ENCODE measurements at regions not wholly inside any gene's neighbourhood (a gene's known extent, or its start where the extent isn't known, plus 50 kb on each side); places are given as distances from the start of the nearest gene placed in this dataset.

DNA sequence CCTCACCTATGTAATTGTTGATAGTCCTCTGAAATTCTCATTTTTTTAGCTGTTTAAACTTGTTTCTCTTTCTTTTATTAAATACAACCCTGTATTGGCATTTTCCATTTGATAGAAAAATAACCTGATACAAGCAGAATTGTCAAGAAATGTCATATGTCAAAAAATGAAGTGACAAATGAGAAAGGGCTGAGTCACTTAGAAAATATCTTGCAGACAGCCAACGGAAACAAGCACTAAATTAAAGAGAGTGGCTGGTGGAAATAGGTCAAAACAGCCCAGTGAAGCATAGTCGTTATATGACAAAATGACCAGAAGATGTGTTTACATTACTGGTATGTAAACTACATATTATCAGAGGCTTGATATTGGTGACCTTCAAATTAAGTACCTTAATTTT lies 484.4 kb downstream of the PLA2G4A start:
- DNase-seq, result no peak

GRCh38 chr1:187326557-187326956 lies 497.8 kb downstream of the PLA2G4A start:
- no peak for DNase-seq

DNA sequence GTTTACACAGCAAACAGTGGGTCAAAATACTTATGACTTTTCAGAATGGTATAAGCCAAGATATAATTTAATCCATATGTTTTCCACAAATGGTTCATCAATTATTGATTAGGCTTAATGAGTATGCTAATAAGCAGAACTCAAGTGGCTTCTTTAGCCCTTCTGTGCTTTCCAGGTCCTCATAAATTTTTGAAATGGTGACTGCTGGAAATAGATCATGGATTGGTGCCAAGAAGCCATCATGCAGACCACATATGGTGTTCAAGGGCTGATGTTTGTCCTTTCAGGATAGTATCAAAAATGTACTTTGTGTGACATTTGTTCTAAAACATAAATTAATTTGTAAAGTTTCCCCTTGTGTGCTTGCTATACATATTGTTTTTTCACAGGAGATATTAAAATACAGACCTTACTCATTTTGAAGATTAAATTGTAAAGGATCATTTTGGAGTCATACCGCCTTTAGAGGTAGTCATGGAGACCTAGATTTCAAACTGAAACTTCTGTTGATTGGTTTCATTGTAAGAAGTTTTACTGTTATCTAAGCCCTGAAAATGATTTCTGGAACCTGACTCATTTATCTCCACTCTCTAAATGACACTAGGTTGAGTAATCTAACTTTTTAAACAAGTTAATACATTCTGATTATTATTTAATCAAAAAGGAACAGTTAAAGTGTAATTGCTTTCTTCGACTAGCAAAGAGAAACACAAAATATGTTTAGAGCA lies 507.9 kb downstream of the PLA2G4A start:
- peak; percentile 42 for DNase-seq

DNA sequence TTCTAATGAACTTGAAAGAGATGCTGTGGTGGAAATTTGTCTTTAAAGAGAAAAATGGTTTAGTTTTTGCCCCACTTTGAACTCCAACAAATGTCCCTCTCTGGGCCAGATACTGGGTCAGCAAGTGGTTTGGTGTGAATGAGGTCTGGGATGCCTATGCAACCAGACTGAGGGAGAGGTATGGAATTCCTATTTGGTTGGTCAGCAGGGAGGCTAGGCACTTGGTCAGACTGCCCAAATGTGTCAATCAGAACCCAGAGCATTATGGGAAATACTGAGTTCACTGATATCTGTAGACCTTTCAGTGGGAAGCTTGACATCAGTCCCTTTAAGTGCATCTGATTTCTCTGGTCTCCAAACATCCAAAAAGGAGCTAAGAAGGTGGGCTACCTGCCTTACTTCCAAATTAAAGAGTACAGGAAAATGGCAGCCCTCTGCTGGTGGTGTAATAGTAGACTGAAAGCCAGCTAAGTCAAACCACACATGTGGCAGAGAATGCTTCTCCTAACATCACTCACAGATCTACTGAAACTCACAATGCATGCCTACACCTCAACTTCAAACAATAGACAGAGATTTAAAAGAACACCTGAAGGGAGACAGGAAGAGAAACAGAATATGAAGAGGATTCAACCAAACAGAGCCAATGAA lies 510.1 kb downstream of the PLA2G4A start:
- DNase-seq, result no peak

DNA sequence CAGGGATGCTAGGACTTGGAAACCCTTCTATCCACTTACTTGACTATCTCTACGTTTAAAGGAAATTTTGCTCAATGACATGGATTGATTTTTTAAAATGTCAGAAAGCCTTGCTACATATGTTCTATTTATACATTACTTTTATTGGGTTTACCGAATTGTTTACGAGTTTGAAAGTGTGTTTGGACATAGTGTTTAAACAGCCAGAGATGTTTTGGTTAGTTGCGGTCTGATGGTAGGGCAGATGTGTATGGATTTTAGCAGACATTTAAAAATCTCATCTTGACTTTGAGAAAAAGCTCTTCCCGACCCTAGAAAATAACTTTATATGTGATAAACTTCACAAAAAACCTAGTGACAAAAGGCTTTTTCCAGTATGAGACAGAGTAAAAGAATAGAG lies 513.7 kb downstream of the PLA2G4A start:
- no peak for DNase-seq

GRCh38 chr1:187374082-187374481 lies 545.3 kb downstream of the PLA2G4A start:
- DNase-seq, result no peak

DNA sequence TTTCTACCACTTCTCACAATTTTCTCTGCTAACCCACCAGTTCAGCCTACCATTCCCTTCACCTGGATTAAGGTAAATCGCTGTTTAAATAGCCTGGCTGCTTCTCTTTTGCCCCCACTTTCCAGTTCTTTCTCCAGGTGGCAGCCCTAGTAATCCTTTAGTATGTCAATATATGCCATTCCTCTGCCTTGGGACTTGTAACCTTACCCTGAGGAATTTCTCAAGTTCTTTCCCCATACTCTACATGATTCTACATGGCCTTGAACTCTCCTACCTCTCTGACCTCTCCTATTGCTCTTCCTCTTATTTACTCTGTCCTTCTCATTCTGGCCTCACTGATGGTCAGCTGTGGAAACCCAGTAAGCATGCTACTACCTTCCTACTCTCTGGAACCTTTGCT lies 546.0 kb downstream of the PLA2G4A start:
- DNase-seq, result no peak

DNA sequence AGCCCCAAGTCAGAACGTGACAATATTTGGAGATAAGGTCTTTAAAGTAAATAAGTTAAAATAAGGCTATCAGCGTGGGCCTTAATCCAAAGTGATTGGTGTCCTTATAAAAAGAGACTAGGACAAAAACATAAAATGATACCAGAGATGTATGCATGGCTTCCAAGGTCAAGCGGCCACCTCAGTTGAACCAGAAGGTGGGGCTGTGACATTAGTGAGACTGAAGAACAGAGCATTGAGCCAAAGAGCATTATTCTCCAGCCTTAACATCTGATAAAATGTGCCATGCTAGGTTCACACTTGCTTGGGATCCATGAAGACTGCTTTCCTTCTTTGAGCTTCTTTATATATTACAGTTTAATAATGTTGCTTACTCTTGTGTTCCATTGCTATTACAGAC lies 554.6 kb downstream of the PLA2G4A start:
- DNase-seq, result no peak

GRCh38 chr1:187384504-187384903 lies 555.8 kb downstream of the PLA2G4A start:
- DNase-seq, result no peak

DNA sequence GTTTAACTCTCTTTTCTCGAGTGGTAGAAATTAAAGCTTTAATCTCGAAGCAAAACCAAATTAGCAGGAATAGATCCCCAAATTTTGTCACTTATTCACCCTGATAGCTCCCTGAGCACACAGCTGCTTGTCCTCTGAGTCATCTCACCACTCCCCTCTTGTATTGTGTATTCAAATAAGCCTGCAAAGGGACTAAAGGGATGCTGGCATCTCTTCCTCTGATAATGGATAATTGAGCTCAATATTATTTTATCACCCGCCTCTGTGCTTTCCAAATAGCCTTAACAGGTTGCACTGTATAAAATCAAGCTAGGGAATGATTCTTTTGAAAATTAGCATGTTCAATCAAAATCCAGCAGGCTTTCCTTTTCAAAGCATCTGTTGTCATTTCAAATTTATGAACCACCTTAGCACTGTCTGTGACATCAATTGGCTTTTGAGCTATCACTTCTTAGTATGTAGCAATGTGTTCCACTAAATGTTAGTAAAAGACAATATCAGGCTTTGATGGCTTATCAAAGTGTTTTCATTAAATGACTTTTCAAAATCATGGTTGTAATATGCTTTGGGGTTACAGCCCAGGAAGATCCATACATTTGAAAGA lies 561.6 kb downstream of the PLA2G4A start:
- DNase-seq, result no peak

DNA sequence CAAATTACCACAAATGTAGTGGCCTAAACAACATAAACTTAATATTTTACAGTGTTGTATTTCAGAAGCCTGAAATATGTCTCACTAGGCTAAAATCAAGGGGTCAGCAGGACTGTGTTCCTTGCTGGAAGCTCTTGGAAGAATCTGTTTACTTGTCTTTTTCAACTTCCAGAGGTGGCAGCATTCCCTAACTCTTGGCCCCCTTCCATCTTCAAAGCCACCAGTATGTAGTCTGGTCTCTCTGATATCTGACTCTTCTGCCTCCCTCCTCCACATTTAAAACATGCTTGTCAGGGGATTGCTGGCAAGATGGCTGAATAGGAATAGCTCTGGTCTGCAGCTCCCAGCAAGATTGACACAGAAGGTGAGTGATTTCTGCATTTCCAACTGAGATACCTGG lies 567.5 kb downstream of the PLA2G4A start:
- no peak for DNase-seq

GRCh38 chr1:187396929-187397796 lies 568.4 kb downstream of the PLA2G4A start:
- DNase-seq, result no peak

GRCh38 chr1:187408212-187409004 lies 579.7 kb downstream of the PLA2G4A start:
- DNase-seq, result no peak

DNA sequence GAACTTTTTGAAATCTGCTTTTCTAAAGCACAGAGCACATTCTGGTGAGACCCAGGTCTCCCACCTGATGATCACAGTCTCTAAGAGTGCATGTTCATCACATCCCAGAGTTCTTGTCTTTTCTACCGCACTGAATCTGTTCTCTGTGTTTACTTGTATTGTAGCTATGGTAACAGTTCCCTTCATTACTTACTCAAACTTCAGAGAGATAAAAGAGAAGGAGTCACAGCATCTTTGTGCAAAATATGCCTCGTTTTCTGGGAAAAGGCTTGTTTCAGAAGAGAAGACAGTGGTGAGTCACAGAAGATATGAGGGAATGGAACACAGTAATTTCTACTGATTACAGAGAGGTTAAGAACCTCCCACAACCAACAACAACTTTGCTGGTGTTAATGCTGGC lies 580.6 kb downstream of the PLA2G4A start:
- no peak for DNase-seq

GRCh38 chr1:187411118-187411517 lies 582.4 kb downstream of the PLA2G4A start:
- no peak for DNase-seq

- no peak for DNase-seq
These were observed 584.8 kb downstream of the PLA2G4A start for GRCh38 chr1:187413405-187414169.

- no peak for DNase-seq
These were observed 586.3 kb downstream of the PLA2G4A start for GRCh38 chr1:187415065-187415464.

DNA sequence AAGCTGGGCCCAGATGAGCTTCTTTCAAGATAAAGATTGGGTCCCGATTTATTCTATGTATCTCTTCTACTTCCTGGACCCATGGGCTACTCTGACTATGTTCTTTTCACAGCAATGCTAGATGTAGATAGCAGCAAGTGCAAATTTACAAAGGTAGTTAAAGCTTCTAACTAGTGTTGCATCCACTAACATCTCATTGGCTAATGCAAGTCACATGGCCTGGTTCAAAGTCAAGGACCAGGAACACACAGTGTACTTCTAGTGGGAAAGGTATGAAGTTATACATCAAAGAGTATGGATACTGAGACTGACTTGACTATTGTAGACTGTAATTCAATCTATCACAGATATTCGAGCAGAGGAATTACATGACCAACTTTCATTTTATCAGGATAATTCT lies 588.8 kb downstream of the PLA2G4A start:
- DNase-seq, result no peak

DNA sequence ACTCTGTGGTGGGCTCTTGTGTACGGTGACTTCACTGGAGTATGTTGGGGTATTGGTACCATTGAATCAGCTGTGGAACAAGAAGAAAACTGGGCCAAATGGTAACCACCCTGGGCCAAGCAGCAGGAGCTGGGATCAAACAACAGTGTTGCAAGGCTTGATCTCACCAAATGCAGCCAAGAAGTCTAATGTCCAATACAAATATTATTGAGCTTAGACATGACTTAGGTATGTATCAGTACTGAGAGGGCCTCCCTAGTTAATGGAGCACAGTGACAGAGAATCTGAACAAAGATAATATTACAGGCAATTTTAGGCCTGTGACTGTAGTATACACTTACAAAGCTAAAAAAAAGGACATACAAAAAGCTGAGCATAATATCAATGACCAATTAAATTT lies 604.8 kb downstream of the PLA2G4A start:
- DNase-seq, result no peak

DNA sequence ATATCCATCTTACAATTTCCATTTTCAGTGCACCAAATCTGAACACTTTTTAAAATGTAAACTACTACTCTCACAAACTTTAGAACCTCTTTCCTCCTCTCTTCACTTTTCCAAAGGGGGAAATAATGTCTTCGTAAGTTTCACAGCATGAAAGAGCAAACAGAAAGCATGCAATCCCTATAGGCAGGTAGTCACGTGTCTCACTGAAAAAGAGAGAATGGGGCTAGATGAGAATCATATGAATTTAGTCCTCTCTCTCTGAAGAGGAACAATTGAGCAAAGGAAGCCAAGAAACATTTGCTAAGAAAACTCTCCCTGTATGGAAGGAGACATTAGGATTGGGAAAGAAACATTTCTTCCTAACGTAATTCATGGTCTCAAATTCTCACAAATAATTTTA lies 613.9 kb downstream of the PLA2G4A start:
- no peak for DNase-seq

- DNase-seq, result no peak
These were observed 615.2 kb downstream of the PLA2G4A start for GRCh38 chr1:187443939-187444338.

GRCh38 chr1:187445066-187445465 lies 616.3 kb downstream of the PLA2G4A start:
- DNase-seq, result no peak
